ENCODE measurements at regions not wholly inside any gene's neighbourhood (a gene's known extent, or its start where the extent isn't known, plus 50 kb on each side); places are given as distances from the start of the nearest gene placed in this dataset.

GRCh38 chr3:8369638-8370037 lies 132.0 kb upstream of the LMCD1 start:
- in situ Hi-C loops (cut with MboI) = no loop called here
- peaks cover 33% of the 10 kb centered on the region for H3K27me3 ChIP-seq (replicated peaks; ENCODE audit: insufficient read depth)
- H3K9me2 ChIP-seq (ENCODE audit: insufficient read depth) = no peaks in the 10 kb centered on the region
- 80 to 97% methylated on average over 1 of the region's 1 CpG for WGBS, 2 experiments (ENCODE audit: low coverage in 1 of 2, low lambda C conversion rate in 2 of 2, missing lambda C conversion rate in 2 of 2)
- H3K4me2 ChIP-seq (ENCODE audit: unreplicated experiment) = no peak overlapping the region
- H4K20me1 ChIP-seq (ENCODE audit: insufficient read depth) = no peaks in the 10 kb centered on the region
- H2AFZ ChIP-seq = no peak overlapping the region
- no peaks in the 10 kb centered on the region for H3K79me2 ChIP-seq (ENCODE audit: insufficient read depth)
- no peaks in the 10 kb centered on the region for H3K9me3 ChIP-seq (ENCODE audit: low read depth)
- peaks cover 12% of the 10 kb centered on the region for H3K4me1 ChIP-seq (ENCODE audit: insufficient read depth)
- peaks cover 13% of the 10 kb centered on the region; the same call in 1 of the 2 replicates for H3F3A ChIP-seq (ENCODE audit: insufficient read depth)
- no peak overlapping the region for H3K27ac ChIP-seq
- no peak overlapping the region for H3K9ac ChIP-seq
- H3K36me3 ChIP-seq (ENCODE audit: low read depth) = no peaks in the 10 kb centered on the region
- no peak overlapping the region for H3K4me3 ChIP-seq
- TF ChIP-seq EZH2 (IDR thresholded peaks at IDR 0.05; ENCODE audit: insufficient read depth, poor library complexity, severe bottlenecking) = no peak
- TF ChIP-seq EZH2phosphoT487 (IDR thresholded peaks at IDR 0.05; ENCODE audit: insufficient read depth, low read depth) = no peak
- DNase-seq = no peak

GRCh38 chr3:8371085-8371551 lies 130.5 kb upstream of the LMCD1 start:
- Histone ChIP-seq H3K4me2 (ENCODE audit: unreplicated experiment) (peak overlapping the region; percentile 19), H3K4me3 (no peak overlapping the region), H4K20me1 (ENCODE audit: insufficient read depth) (no peaks in the 10 kb centered on the region), H3K27ac (no peak overlapping the region), H3K9me3 (ENCODE audit: low read depth) (no peaks in the 10 kb centered on the region), H2AFZ (no peak overlapping the region), H3K4me1 (ENCODE audit: insufficient read depth) (peaks cover 12% of the 10 kb centered on the region), H3K79me2 (ENCODE audit: insufficient read depth) (no peaks in the 10 kb centered on the region), H3K27me3 (replicated peaks; ENCODE audit: insufficient read depth) (peaks cover 43% of the 10 kb centered on the region), H3K36me3 (ENCODE audit: low read depth) (no peaks in the 10 kb centered on the region), H3K9me2 (ENCODE audit: insufficient read depth) (no peaks in the 10 kb centered on the region), H3K9ac (no peak overlapping the region), H3F3A (ENCODE audit: insufficient read depth) (peaks cover 13% of the 10 kb centered on the region; the same call in 1 of the 2 replicates)
- 0% methylated on average over 2 of the region's 2 CpGs for WGBS, 2 experiments (ENCODE audit: low coverage in 1 of 2, low lambda C conversion rate in 2 of 2, missing lambda C conversion rate in 2 of 2)
- in situ Hi-C loops (cut with MboI) = no loop called here
- TF ChIP-seq EZH2phosphoT487 (IDR thresholded peaks at IDR 0.05; ENCODE audit: insufficient read depth, low read depth) = no peak
- no peak for TF ChIP-seq EZH2 (IDR thresholded peaks at IDR 0.05; ENCODE audit: insufficient read depth, poor library complexity, severe bottlenecking)
- DNase-seq = peak; percentile 90

DNA sequence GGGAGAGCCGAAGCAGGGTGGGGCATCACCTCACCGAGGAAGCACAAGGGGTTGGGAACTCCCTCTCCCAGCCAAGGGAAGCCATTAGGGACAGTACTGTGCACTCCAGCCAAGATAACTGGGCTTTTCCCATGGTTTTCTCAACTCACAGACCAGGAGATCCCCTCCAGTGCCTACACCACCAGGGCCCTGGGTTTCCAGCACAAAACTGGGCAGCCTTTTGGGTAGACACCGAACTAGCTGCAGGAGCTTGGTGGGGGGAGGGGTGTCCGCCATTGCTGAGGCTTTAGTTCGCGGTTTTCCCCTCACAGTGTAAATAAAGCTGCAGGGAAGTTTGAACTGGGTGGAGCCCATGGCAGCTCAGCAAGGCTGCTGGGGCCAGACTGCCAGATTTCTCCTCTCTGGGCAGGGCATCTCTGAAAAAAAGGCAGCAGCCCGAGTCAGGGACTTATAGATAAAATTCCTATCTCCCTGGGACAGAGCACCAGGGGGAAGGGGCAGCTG lies 129.6 kb upstream of the LMCD1 start:
- TF ChIP-seq EZH2 (IDR thresholded peaks at IDR 0.05; ENCODE audit: insufficient read depth, poor library complexity, severe bottlenecking) (no peak), EZH2phosphoT487 (IDR thresholded peaks at IDR 0.05; ENCODE audit: insufficient read depth, low read depth) (no peak)
- Histone ChIP-seq H3K27me3 (replicated peaks; ENCODE audit: insufficient read depth) (peaks cover 38% of the 10 kb centered on the region), H3F3A (ENCODE audit: insufficient read depth) (peaks cover 13% of the 10 kb centered on the region; the same call in 1 of the 2 replicates), H3K4me2 (ENCODE audit: unreplicated experiment) (no peak overlapping the region), H3K4me3 (no peak overlapping the region), H3K36me3 (ENCODE audit: low read depth) (no peaks in the 10 kb centered on the region), H3K27ac (no peak overlapping the region), H3K9me2 (ENCODE audit: insufficient read depth) (no peaks in the 10 kb centered on the region), H3K79me2 (ENCODE audit: insufficient read depth) (no peaks in the 10 kb centered on the region), H2AFZ (no peak overlapping the region), H4K20me1 (ENCODE audit: insufficient read depth) (no peaks in the 10 kb centered on the region), H3K4me1 (ENCODE audit: insufficient read depth) (peaks cover 12% of the 10 kb centered on the region), H3K9me3 (ENCODE audit: low read depth) (no peaks in the 10 kb centered on the region), H3K9ac (no peak overlapping the region)
- WGBS, 2 experiments (ENCODE audit: low coverage in 1 of 2, low lambda C conversion rate in 2 of 2, missing lambda C conversion rate in 2 of 2) = 85 to 91% methylated on average over 7 of the region's 7 CpGs
- DNase-seq = no peak
- in situ Hi-C loops (cut with MboI) = no loop called here

DNA sequence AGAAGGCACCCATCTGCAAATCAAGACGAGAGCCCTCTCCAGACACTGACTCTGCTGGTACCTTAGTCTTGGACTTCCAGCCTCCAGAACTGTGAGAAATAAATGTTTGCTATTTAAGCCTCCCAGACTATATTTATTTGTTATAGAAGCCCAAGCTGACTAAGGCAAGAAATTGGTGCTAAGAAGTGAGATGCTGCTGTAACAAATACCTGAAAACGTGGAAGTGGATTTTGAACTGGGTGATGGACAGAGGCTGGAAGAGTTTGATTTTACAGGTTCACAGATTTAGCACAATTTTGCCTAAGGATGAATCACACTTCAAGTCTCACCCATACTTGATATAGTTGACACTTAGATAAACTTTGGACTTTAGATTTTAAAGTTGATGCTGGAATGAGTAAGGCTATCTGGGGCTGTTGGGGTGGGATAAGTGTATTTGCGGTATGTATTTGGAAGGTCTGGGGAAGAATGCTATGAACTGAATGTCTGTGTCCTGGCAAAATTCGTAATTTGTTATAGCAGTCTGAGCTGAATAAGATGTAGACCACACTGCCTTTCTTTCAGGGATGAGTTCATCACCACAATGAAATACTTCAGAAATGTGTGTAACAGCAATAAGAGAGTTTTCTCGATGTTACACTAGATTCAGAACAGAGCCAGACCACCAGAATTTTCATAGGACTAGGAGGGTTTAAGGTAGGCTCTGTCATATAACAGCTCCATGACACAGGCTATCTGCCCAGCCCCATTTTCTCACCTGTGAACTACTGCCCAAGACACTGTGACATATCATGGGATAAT lies 120.5 kb upstream of the LMCD1 start:
- Histone ChIP-seq H3K9me2 (ENCODE audit: insufficient read depth) (no peaks in the 10 kb centered on the region), H4K20me1 (ENCODE audit: insufficient read depth) (no peaks in the 10 kb centered on the region), H3K4me3 (no peak overlapping the region), H3F3A (ENCODE audit: insufficient read depth) (no peaks in the 10 kb centered on the region), H3K27me3 (replicated peaks; ENCODE audit: insufficient read depth) (peaks cover 23% of the 10 kb centered on the region), H3K27ac (no peak overlapping the region), H3K36me3 (ENCODE audit: low read depth) (no peaks in the 10 kb centered on the region), H2AFZ (no peak overlapping the region), H3K9me3 (ENCODE audit: low read depth) (no peaks in the 10 kb centered on the region), H3K4me1 (ENCODE audit: insufficient read depth) (no peaks in the 10 kb centered on the region), H3K79me2 (ENCODE audit: insufficient read depth) (no peaks in the 10 kb centered on the region), H3K4me2 (ENCODE audit: unreplicated experiment) (no peak overlapping the region), H3K9ac (no peak overlapping the region)
- no peak for TF ChIP-seq EZH2 (IDR thresholded peaks at IDR 0.05; ENCODE audit: insufficient read depth, poor library complexity, severe bottlenecking)
- no peak for TF ChIP-seq EZH2phosphoT487 (IDR thresholded peaks at IDR 0.05; ENCODE audit: insufficient read depth, low read depth)
- no peak for DNase-seq
- WGBS, 2 experiments (ENCODE audit: low coverage in 1 of 2, low lambda C conversion rate in 2 of 2, missing lambda C conversion rate in 2 of 2) = 40 to 42% methylated on average over 5 of the region's 5 CpGs
- in situ Hi-C loops (cut with MboI) = no loop called here

All from GM23248 (cell line).